Breast epithelium (tissue), 3 donors: ENCODE measurements at regions not wholly inside any gene's neighbourhood (a gene's known extent, or its start where the extent isn't known, plus 50 kb on each side); places are given as distances from the start of the nearest gene placed in this dataset.

ENCODE experiments used
- CTCF ChIP-seq, 3 donors: fragments of 450-650 bp; IDR thresholded peaks; one replicate each; pipeline ENCODE4 v1.5.1; 2016 to 2017; ENCODE audit warnings: antibody characterized with exemption in 3 of 3, mild to moderate bottlenecking in 3 of 3, moderate library complexity in 3 of 3
- POLR2A ChIP-seq: fragments of 450-650 bp; IDR thresholded peaks from one replicate; pipeline ENCODE4 v1.6.1; 2016; ENCODE audit warnings: antibody characterized with exemption, mild to moderate bottlenecking, moderate library complexity

GRCh38 chr2:142769761-142770160 lies 107.7 kb upstream of the KYNU start:
- TF ChIP-seq CTCF (IDR thresholded peaks at IDR 0.05) = no peak
- no peak for TF ChIP-seq POLR2A
